ENCODE measurements at regions not wholly inside any gene's neighbourhood (a gene's known extent, or its start where the extent isn't known, plus 50 kb on each side); places are given as distances from the start of the nearest gene placed in this dataset.
"Not testable (repeated sequence)": the region's sequence is repeated elsewhere in the genome, so short reads cannot be mapped to it uniquely, and the experiment has no call there.

DNA sequence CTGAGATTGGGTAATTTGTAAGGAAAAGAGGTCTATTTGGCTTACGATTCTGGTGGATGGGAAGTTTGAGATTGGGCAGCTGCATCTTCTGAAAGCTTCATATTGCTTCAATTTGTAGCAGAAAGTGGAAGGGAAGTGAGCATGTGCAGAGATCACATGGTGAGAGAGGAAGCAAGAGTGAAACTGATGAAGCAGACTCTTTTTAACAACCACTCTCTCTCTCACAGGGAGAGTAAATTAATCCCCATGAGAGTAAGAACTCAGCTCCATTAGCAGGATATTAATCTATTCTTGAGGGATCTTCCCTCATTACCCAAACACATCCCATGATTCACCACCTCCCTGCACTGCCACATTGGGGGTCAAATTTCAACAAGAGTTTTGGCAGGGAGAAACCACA, 298.5 kb upstream of the CELF4 start:
- DNase-seq, result no peak

DNA sequence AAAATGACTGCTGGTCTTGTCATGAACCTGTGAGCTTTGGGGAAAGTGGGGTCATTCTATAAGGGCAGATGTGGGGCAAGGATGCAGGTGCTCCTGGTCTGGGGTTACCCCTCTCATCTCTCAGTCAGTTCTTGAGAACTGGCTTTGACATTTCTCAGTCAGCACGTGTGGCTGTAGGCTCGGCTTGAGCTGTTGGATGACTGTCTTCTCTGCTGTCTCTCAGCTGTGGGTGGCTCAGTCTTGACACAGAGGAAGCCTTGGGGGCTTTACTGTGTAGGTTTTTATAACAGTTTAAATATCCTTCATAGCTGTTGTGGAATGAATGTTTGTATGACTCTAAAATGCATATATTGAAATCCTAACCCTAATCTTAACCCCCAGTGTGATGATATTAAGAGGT, 296.4 kb upstream of the CELF4 start:
- DNase-seq, result no peak

DNA sequence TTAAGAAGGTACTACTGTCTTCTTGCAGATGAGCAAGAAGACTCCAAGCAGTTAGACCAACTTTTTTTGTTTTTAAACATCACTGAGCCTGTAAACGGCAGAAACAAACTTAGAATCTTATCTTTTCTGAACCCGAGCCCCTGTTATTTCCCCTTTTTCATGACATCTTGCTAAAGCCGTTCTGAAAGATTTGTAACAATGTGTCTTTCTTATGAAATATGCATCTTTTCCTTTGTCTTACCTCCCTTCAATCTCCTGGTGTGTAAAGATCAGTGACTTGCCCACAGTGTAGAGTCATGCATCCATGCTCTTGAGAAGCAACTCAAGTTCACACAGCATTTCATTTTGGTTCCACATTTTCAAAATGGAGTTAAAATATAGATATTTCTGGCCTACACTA, 288.8 kb upstream of the CELF4 start:
- DNase-seq, result no peak

DNA sequence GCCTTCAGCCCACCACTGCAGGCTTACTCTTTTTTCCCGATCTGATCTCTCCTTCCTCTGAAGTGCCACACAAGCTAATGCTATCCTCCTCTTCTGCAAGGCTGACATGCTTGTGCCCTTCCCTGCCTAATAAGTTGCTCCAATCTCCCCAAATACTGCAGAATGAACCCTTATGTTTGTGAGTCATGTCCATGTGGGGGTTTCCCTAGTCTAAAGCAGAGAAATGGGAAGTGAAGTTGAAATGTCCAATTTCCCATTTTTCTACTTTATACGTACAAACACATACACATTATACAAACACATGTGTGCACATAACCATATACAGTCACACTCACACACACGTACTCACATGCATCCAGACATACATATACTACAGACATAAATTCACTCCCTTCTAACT, 288.1 kb upstream of the CELF4 start:
- DNase-seq, result no peak

DNA sequence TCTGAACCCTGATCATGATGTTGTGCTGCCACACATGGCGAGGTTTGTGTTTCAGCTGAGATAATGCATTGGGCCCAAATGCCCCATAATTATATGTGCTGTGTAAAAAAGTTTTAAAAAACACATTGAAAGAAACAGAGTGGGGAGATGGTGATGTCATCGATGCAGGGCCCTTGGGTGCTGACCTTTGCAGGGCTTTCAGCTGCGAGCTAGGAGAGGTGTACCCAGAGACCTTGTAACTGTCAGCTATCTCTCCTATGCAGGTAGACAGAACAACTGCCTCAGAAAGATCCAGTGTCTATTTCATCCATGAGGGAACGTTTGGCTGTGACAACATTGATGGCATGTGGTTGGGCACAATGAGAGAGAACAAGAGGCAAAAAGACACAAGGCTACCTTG, 286.9 kb upstream of the CELF4 start:
- DNase-seq, result no peak

DNA sequence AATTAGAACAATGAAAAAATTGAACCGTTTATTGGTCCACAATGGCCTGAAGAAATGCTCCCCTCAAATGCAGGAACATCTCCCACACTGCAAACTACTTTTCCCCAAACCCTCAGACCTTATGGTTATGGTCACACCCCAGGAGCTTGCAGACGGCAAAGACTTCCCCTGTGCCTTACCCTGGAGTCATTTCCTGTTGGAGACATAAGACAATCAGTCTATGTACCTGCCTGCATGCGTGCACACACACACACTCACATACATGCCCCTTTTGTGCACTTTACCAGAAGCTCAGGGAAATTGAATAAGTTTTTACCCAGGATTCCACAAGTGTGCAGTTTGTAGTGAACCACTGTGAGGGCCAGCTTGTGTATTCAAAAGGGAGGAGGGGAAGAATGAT, 281.9 kb upstream of the CELF4 start:
- DNase-seq, result no peak

DNA sequence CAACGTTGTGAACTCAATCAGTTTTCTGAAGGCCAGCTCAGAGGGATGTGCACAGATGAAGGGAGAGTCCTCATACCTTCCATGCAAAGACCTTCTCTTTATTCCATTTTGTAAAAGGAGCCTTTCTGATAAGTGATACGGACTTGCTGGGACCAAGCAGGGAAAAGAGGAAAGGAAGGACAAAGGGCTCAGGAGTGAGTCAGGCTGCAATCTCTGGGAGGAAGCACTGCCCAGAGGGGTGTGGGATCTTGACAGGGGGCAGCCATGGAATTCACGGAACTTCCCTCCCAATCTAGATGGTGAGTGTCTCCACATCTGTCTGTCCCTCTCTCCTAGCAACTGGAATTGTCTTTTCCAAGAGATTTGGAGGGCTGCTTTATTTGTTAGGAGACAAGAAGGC, 281.4 kb upstream of the CELF4 start:
- no peak for DNase-seq

DNA sequence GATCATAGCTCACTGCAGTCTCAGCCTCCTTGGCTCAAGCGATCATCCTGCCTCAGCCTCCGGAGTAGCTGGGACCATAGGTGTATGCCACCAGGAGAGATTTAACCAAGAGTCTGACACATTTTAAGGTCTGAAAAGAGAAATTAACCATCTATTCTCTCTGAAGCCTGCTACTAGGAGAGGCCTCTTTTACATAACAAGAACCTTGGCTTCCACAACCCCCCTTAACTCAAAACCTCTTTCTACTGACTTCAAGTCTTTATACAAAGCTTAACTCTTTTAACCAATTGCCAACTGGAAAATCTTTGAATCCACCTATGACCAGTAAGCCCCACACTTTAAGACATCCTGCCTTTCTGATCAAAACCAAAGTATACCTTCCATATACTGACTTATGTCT, 279.9 kb upstream of the CELF4 start:
- DNase-seq, result no peak

DNA sequence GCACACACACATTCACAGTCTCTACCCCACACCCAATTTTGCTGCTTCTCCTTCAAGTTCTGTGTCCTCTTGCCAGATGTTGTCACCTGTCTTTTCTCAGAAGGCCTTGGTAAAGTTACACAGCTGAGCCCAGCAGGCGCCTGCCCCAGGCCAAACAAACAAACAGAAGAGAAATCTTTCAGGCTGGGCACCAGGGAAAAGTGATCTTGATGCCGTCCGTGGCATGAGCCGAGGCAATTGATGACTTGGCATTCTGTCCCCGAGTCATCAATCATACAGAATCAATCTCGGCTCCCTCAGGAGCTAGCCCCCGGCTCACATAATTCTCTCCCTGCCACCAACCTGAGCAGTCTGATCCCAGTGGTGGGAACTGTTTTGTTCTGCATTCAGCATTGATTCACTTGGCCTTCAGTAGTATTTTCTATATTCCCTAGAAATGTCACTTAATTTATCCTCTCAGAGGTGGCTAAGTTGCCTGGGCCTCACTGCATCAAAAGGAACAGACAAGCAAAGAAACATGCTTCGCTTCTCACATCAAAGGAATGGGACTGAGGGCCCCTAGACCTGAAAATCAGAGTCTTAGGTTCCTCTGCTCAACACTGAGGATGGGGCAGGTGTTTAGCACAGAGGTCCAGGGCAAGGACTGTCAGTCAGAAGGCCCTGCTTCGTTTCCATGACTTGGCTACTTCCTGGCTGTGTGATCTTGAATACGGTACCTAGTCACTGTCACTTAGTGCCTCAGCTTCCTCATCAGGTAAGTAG, 278.8 kb upstream of the CELF4 start:
- DNase-seq, result no peak

DNA sequence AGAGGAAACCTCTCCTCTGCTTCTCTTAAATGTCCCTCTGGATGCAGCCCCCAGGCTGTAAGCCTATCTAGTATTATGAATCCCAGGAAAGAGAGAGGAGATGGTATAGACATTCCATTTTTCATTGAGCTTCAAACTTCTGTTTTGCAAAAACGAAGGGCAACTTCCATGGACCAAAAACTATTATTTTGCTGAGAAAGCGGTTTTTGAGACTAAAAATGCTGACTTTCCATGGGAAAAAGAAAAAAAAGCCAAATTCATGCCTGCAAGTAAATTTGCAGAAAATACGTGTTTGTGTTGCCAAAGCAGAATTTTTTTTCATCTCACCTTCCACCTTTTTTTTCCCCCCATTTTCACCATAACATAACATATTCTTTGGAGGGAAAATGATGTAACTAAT, 272.5 kb upstream of the CELF4 start:
- no peak for DNase-seq

DNA sequence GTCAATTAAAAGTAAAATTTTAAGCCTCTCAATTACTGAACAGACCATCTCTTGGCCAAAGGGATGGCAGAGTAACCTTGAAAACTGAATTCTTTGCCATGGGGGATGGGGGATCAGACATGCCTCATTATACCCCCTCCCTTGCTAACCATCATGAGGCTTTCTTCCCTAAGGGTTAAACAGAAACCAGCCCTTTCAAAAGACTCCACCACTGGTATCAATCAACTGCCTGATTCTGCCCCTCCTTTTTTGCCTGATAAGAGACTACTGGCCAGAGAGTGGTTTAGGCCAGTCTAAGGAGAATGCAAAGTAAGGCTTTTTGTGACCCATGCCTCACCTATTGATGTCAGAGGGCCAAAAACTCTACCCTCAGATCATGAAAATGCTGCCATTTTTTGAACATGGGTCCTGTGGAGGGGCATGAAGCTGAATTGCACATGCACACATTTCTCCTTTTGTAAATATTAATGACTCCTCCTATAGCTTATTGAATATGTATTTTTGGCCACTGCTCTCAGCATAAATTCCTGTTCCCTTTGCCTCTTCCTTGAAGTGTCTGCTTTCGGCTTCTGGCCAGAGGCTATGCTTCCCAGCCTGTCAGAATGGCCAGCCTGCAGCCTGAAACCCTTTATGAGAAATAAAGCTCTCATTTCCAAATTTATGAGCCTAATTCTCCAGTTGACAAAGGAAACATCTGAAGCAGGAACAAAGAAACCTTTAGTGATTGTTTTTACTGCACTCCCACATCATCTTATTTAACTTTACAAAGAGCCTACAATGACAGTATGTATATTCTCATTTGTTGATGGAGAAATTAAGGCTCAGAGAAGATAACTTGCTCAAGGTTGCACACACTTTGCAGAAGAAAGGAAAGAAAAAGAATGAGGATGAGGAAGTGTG, 270.7 kb upstream of the CELF4 start:
- DNase-seq, result no peak

DNA sequence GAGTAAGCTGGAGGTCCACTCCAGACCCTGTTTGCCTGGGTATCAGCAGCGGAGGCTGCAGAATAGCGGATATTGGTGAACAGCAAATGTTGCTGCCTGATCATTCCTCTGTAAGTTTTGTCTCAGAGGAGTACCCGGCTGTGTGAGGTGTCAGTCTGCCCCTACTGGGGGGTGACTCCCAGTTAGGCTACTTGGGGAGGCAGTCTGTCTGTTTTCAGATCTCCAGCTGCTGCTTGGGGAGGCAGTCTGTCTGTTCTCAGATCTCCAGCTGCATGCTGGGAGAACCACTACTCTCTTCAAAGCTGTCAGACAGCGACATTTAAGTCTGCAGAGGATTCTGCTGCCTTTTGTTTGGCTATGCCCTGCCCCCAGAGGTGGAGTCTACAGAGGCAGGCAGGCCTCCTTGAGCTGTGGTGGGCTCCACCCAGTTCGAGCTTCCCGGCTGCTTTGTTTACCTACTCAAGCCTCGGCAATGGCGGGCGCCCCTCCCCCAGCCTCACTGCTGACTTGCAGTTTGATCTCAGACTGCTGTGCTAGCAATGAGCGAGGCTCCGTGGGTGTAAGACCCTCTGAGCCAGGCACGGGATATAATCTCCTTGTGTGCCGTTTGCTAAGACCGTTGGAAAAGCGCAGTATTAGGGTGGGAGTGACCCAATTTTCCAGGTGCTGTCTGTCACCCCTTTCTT, 266.6 kb upstream of the CELF4 start:
- not testable (repeated sequence) for DNase-seq

DNA sequence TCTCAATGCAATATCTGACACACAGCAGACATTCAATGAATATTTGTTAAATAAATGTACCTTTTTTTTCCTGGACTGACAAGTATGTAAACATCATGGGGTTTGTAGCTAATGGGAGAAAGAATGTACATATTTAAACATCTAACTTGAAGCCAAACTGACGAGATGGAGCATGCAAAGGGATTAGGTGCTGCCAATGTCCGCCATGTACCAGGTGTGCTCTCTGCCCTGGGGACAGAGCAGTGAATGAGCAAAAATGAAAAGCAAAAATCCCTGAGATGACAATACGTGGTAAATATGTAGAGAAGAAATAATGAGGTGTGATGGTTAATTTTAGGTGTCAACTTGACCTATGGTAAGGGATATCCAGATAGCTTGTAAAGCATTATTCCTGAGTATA, 247.4 kb upstream of the CELF4 start:
- no peak for DNase-seq

DNA sequence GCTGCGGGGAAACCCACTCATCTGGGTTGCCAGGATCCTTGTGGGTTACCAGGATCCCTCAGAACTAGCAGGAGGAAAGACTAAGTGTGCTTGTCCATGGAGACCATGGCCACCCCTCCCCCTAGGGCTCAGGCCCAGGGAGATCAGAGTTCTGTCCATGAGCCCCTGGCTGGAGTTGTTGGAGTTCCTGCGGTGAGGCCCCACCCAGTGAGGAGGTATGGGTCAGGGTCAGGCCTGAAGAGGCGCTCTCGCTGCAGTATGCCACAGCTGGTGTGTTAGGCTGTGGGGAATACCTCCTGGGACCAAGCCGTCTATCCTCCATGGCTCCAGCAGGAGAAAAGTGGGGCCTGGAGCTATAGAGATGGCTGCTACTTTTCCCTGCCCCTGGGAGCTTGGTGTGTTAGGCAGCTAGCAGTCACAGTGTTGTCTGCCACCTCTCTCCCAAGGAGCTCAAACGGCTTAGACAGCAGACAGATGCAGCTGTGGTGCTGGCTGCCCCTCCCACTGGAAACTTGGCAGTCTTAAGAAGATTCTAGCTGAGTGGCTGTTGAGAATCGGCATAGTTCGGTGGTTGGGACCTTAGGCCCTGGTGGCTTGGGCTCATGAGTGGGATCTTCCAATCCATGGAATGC, 240.3 kb upstream of the CELF4 start:
- DNase-seq, result no peak

DNA sequence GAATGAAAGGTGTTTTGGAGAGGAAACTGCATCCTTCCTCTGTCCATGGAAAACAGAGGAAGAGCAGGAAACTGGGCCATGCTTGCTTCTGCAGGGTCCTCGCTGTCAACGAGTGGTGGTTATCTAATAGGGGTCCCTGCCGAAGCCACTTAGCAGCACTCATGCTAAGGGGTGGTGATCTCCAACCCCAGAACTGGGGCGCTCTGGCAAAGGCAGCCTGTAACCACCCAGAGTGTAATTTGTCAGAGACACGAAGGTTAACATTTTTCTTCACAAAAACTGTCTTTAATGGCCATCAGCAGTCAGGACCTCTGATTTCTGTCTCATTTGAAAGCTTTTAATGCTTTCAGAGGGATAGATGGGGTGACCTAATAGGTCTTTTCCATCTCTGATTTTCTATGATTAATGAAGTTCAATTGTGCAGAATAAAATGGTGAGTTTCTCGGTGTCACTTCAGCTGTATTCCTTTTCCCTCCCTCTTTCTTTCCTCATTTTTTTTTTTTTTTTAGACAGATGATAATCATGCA, 231.3 kb upstream of the CELF4 start:
- no peak for DNase-seq

DNA sequence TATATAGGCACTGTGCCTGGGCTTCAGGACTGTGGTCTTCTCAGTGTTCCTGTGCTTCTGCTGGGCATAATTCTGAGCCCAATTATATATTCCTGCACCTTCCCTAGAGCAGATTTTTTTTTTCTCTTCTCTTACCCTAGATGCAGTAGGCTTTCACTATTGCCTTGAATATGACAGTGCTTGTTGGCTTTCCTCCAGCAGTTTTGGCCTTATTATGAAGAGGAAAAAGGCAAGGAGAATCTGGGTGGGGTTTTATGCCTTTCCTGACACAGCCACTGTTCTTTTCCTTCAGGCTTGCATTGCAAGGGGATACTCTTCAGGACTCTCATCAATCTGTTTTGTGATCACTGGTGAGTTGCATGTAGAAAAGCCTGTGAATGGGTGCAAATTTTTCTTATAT, 221.9 kb upstream of the CELF4 start:
- DNase-seq, result no peak

DNA sequence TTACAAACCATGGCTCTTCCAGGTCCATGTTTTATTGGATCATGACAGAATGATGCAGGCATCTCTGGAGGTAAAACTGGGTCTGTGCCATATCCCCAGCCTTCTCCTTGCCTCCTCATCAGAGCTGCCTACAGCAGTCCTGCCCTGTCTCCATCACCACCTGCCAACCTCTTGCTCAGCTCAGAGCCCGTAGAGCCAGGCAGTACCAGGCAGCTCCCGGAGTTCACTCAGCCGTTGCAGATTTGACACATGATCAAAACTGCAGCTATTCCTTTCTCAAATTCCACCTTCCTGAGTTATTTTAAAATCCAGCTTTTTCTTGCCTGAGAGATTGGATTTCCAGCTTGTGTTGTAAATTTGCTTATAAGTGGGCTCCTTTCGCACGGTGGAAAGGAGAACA, 218.2 kb upstream of the CELF4 start:
- DNase-seq, result no peak

DNA sequence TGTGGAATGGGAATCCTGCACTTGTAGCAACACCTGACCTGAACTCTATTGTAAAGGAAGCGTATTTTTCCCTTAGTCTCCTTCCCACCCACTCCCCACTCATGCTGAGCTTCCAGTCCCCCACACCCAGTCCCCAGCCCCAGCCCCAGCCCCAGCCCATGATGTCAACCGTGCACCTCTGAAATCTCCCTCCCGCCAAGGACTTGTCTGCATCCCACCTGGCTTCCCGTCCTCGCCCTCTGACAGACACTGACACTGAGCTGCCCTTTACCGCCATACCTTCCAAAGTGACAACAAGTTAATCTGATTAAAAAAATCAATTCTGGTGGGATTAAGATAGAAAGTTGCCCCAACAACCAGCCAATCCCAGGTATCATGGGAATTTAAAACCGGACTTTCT, 213.6 kb upstream of the CELF4 start:
- no peak for DNase-seq

DNA sequence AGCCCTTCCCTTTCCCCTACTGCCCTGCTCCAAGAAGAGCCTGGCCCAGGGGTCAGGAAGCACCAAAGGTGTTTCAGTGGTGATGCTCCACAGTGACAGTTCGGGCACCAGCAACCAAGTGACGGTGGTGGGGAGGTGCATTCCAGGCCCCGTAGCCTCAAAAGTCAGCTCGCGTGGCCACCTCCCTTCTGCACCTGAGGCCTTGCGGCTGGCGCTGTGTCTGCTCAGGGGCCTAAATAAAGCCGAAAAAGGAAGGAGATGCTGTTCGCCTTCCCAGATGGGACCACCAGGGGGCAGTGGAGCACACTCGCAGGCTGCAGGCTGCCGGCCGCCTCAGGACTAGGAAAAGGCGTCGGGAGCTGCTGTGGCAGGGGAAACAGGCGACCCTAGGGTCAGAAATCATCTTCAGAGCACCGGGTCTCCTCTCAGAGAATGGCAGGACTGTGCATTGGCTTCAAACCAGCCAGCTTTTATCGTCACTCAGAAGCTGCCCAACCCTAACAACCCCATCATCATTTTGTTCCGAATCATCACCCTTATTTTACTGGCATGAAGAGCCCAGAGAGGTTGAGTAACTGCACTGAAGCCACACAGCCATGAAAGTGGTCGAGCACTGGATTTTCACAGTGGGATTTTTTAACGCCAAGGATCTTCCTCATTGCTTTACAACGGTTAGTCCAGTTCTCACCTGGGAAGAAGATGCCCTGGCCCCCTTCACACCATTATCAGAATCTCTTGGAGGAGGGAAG, 213.0 kb upstream of the CELF4 start:
- DNase-seq, result no peak

DNA sequence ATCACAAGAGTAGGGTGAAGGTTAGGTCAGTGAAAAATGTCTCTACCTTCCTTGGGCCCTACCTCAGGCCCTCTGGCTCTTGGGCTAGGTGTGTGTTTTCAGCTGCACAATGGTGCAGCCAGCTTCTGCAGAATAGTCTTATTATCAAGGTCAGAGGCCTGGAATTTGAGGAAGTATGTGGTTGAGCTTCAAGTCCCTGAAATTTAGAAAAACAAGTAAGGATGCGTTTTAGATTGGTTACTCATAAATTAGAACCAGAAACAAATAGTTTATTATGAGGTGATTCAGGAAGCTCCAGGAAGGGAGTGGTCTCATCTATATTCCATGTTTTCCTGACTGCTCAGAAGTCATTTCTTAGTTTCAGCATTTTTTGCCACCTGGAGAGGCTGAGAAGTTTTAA, 204.2 kb upstream of the CELF4 start:
- DNase-seq, result no peak

DNA sequence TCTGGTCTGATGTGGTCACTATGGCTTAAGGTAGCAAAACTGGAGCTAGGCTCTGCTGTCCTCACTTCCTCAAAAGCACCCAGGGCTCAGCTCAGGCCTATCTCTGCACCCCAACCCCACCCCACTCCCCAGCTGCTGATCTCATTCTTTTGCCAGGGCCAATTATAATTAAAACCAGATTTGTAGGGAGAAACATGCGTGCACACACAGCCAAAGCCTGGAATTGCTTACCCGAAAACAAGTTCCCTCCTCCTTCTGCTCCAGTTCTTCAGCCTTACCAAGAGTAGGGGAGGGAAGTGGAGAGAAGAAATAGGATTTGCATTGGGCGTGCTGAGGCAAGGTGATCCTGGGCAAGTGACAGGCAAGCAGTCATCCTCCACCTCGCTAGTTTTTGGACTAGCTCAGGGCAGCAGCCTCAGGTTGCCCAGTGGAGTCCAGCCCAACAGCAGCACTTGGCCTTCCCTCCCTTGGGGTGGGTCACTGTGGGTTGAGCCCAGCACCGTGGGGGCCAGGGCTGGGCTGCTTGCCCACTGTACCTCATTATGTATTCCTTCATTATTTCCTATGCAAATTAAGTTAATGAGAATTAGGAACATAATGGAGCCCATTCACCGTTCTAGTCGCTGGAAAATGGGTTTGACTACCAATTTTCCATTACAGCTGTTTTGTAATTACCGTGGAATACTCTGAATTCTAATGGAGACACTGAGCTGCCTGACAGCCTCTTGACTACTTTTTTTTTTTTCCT, 199.1 kb upstream of the CELF4 start:
- no peak for DNase-seq

Data from CD4-positive, alpha-beta T cell treated with Interleukin-17A for 1 hour (primary cell).